Sigmoid colon (tissue), 6 donors: ENCODE measurements at regions not wholly inside any gene's neighbourhood (a gene's known extent, or its start where the extent isn't known, plus 50 kb on each side); places are given as distances from the start of the nearest gene placed in this dataset.

Experiments
- DNase-seq: peaks from one replicate; pipeline ENCODE4 v3.0.0-alpha.2; 2019
- H3K27ac ChIP-seq, 4 donors: fragments of 200-600 bp; sonication (generic); one replicate each; pipeline ENCODE4 v1.5.1; 2016 to 2019; ENCODE audit warnings: mild to moderate bottlenecking in 1 of 4
- H3K27me3 ChIP-seq, 3 donors: fragments of 200-600 bp; sonication (generic); one replicate each; pipeline ENCODE4 v1.5.1; 2019; ENCODE audit warnings: mild to moderate bottlenecking in 1 of 3
- H3K36me3 ChIP-seq, 4 donors: fragments of 200-600 bp; sonication (generic); one replicate each; pipeline ENCODE4 v1.5.1; 2016 to 2019
- H3K4me1 ChIP-seq, 4 donors: fragments of 200-600 bp; sonication (generic); one replicate each; pipeline ENCODE4 v1.5.1; 2017 to 2019
- H3K4me3 ChIP-seq, 4 donors: fragments of 200-600 bp; sonication (generic); one replicate each; pipeline ENCODE4 v1.5.1; 2017 to 2019; ENCODE audit warnings: mild to moderate bottlenecking in 2 of 4, moderate library complexity in 1 of 4
- H3K9me3 ChIP-seq, 4 donors: fragments of 200-600 bp in 3 of 4; sonication (generic) in 3 of 4; one replicate each; pipeline versions ENCODE4 v1.5.1 to v1.6.1; 2013 to 2019
- EP300 ChIP-seq, 4 donors: sonication (generic); formaldehyde crosslinking; IDR thresholded peaks; one replicate each; pipeline ENCODE4 v1.6.1; 2017; ENCODE audit warnings: antibody characterized with exemption in 4 of 4
- POLR2A ChIP-seq, 2 donors: fragments of 450-650 bp; IDR thresholded peaks; one replicate each; pipeline ENCODE4 v1.6.1; 2016; ENCODE audit warnings: antibody characterized with exemption in 2 of 2, mild to moderate bottlenecking in 2 of 2, moderate library complexity in 2 of 2
- POLR2AphosphoS5 ChIP-seq, 4 donors: sonication (generic); formaldehyde crosslinking; IDR thresholded peaks; one replicate each; pipeline ENCODE4 v1.6.1; 2017; ENCODE audit warnings: antibody characterized with exemption in 4 of 4
- WGBS, 2 donors: extraction: QIAGEN DNeasy Blood & Tissue Kit; methylation state at CpG; one replicate each; pipeline ENCODE4 v1.1.7; 2013; 5-methylcytosine and 5-hydroxymethylcytosine counted together
- intact Hi-C: fragments of 100-400 bp; cut with DNase I; formaldehyde crosslinking; loops from one replicate; pipeline ENCODE4 v1.15.1; 2023
- TF ChIP-seq, protein P1 (sequence below), 4 experiments: fragments of 450-650 bp in 3 of 4; fragments of 200-600 bp in 1 of 4; IDR thresholded peaks; one replicate each; pipeline ENCODE4 v1.5.1; 2016 to 2019; ENCODE audit warnings: antibody characterized with exemption in 4 of 4, mild to moderate bottlenecking in 3 of 4, moderate library complexity in 2 of 4
- donor health status: healthy with polysubstance abuse.
- donor health status: healthy.

DNA sequence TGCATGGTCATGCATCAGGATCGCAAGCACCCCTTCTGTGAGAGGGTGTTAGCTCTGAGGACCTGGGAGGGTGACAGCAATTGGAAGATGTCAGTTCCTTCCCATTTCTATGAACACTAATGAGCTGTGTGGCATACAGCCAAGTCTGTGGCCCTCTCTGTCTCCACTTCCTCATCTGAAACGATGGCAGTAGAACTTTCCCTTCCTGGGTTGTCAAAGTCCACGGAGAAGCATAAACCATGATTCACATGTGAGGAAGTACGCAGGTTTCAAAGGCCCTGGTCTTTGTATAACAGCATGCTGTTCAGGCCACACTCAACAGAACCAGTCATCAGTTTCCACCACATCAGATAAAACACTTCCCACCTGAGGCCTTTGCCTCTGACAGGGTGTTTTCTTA is 167.4 kb upstream of the RAB6C start:
- Histone ChIP-seq H3K36me3 (no peaks in the 10 kb centered on the region), H3K4me1 (no peaks in the 10 kb centered on the region), H3K4me3 (no peak overlapping the region), H3K27me3 (no peaks in the 10 kb centered on the region), H3K27ac (no peak overlapping the region), H3K9me3 (peaks cover 0 to 7% (median 0%) of the 10 kb centered on the region in 4 donors)
- WGBS, 2 donors, result 17 to 21% methylated on average over 4 of the region's 4 CpGs
- intact Hi-C loops, result no loop called here
- no peak for DNase-seq
- no peak for TF ChIP-seq POLR2AphosphoS5 (IDR thresholded peaks at IDR 0.05)
- TF ChIP-seq, protein P1, sequence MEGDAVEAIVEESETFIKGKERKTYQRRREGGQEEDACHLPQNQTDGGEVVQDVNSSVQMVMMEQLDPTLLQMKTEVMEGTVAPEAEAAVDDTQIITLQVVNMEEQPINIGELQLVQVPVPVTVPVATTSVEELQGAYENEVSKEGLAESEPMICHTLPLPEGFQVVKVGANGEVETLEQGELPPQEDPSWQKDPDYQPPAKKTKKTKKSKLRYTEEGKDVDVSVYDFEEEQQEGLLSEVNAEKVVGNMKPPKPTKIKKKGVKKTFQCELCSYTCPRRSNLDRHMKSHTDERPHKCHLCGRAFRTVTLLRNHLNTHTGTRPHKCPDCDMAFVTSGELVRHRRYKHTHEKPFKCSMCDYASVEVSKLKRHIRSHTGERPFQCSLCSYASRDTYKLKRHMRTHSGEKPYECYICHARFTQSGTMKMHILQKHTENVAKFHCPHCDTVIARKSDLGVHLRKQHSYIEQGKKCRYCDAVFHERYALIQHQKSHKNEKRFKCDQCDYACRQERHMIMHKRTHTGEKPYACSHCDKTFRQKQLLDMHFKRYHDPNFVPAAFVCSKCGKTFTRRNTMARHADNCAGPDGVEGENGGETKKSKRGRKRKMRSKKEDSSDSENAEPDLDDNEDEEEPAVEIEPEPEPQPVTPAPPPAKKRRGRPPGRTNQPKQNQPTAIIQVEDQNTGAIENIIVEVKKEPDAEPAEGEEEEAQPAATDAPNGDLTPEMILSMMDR (IDR thresholded peaks at IDR 0.05), result no peak
- no peak for TF ChIP-seq EP300 (IDR thresholded peaks at IDR 0.05)
- no peak for TF ChIP-seq POLR2A (IDR thresholded peaks at IDR 0.05)

DNA sequence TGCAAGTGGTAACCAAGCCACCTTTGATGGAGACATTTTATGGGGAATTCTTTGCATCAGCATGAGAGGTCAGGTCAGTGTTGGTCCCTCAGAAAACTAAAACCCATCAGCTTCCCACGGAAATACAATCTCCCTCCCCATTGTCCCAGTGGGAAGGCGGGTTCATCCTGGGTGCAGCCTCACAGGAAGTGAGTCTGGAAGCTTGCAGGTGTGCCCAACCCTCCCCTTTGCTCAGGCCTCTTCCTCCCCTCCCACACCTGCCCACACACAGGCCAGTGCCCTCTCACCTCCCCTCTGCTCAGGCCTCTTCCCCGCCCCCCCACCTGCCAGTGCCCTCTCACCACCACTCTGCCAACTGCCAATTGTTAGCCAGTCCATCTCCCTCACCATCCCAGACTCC is 166.8 kb upstream of the RAB6C start:
- Histone ChIP-seq H3K27ac (no peak overlapping the region), H3K27me3 (no peaks in the 10 kb centered on the region), H3K9me3 (peaks cover 0 to 7% (median 0%) of the 10 kb centered on the region in 4 donors), H3K36me3 (no peaks in the 10 kb centered on the region), H3K4me3 (no peak overlapping the region), H3K4me1 (no peaks in the 10 kb centered on the region)
- intact Hi-C loops, result no loop called here
- no peak for TF ChIP-seq POLR2A (IDR thresholded peaks at IDR 0.05)
- DNase-seq, result no peak
- WGBS, 2 donors, result 66 to 77% methylated on average over 3 of the region's 3 CpGs

DNA sequence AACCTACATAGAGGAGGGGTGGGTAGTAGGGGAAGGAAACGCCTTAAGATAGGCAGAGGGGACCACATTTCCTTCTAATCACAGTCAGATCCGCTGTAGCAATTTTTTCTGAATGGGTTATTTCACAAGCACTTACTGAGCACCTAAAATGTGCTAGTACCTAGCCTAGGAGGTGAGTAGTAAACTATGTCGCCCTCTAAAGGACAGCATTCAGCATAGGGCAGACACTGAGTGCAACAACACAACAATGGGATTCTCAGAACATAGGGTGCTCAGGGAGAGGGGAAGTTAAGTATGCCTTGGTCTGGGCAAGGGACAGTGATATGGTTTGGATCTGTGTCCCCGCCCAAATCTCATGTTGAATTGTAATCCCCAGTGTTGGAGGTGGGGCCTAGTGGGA is 166.1 kb upstream of the RAB6C start:
- intact Hi-C loops, result no loop called here
- no peaks in the 10 kb centered on the region for H3K4me1 ChIP-seq
- no peaks in the 10 kb centered on the region for H3K27me3 ChIP-seq
- TF ChIP-seq, protein P1 (IDR thresholded peaks at IDR 0.05), result no peak
- TF ChIP-seq POLR2AphosphoS5 (IDR thresholded peaks at IDR 0.05) (no peak), EP300 (IDR thresholded peaks at IDR 0.05) (no peak), POLR2A (IDR thresholded peaks at IDR 0.05) (no peak)
- H3K36me3 ChIP-seq, result no peaks in the 10 kb centered on the region
- H3K9me3 ChIP-seq, result peaks cover 0 to 7% (median 0%) of the 10 kb centered on the region in 4 donors
- 80 to 89% methylated on average over 4 of the region's 4 CpGs for WGBS, 2 donors
- DNase-seq, result no peak
- no peak overlapping the region for H3K27ac ChIP-seq
- H3K4me3 ChIP-seq, result no peak overlapping the region

DNA sequence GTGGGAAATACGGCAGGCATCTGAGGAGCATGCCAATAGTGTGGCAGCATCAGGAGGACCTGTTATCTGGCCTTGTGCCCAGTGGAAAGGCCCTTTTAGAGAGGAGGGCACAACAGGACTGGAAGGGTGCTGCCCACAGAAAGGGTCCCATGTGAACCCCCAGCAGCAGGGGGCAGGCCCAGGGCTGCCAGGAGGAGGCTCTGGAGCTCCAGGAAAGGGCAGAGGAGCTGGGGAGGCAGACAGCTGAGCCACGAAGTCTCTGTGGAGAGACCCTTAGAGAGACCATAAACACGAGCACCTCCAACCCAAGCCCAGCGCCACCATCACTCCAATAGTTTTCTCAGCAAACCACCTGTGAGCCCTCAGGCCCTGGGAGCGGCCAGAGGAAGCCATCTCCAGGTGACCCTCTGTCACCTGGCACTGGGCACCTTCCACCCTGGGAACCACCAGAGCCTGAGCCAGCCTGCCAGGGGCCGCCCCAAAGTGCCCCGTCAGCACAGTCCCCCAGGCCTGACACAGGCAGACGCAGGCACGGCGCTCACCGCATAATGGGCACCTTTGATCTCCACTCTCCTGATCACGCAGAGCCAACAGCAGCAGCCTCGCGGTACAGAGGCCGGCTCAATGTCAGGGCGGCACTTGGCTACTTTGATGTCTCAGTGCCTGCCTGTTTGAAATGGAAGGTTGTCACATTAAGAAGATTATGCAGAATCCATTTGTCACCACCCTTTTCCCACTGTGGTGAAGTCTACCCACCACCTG is 162.5 kb upstream of the RAB6C start:
- no peak for TF ChIP-seq POLR2A (IDR thresholded peaks at IDR 0.05)
- TF ChIP-seq, protein P1 (IDR thresholded peaks at IDR 0.05), result no peak
- TF ChIP-seq EP300 (IDR thresholded peaks at IDR 0.05), result no peak
- TF ChIP-seq POLR2AphosphoS5 (IDR thresholded peaks at IDR 0.05), result no peak
- no peaks in the 10 kb centered on the region for H3K36me3 ChIP-seq
- no peaks in the 10 kb centered on the region for H3K27me3 ChIP-seq
- DNase-seq, result no peak
- intact Hi-C loops, result no loop called here
- H3K4me1 ChIP-seq, result no peaks in the 10 kb centered on the region
- no peak overlapping the region for H3K27ac ChIP-seq
- WGBS, 2 donors, result 85 to 94% methylated on average over 16 of the region's 16 CpGs
- peaks cover 0 to 7% (median 0%) of the 10 kb centered on the region in 4 donors for H3K9me3 ChIP-seq
- H3K4me3 ChIP-seq, result no peak overlapping the region

DNA sequence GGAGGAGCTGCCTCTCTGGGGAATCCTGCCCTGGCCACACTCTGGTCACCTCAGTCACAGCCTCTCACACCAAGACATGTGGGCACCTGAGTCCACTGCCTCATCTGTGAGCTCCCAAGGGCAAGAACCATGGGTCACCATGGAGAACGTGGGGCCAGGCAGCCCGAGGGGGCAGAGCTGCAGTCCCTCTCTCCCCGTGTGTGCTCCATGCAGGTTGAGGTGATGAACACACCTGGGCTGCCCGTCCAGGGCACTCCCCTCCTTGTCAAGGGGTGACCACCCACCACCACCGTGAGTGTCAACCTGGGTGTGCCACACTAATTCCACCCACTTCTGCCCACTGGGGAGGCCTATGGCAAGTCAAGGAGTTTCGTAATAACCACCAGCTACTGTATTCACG is 159.6 kb upstream of the RAB6C start:
- Histone ChIP-seq H3K36me3 (no peaks in the 10 kb centered on the region), H3K4me1 (no peaks in the 10 kb centered on the region), H3K27ac (no peak overlapping the region), H3K9me3 (peaks cover 0 to 7% (median 0%) of the 10 kb centered on the region in 4 donors), H3K27me3 (no peaks in the 10 kb centered on the region), H3K4me3 (no peak overlapping the region)
- WGBS, 2 donors, result 78 to 83% methylated on average over 7 of the region's 7 CpGs
- intact Hi-C loops, result no loop called here
- DNase-seq, result no peak
- TF ChIP-seq POLR2A (IDR thresholded peaks at IDR 0.05) (no peak), EP300 (IDR thresholded peaks at IDR 0.05) (no peak), POLR2AphosphoS5 (IDR thresholded peaks at IDR 0.05) (no peak)
- TF ChIP-seq, protein P1 (IDR thresholded peaks at IDR 0.05), result no peak
